OCI-LY3 (cell line): ENCODE measurements at regions not wholly inside any gene's neighbourhood (a gene's known extent, or its start where the extent isn't known, plus 50 kb on each side); places are given as distances from the start of the nearest gene placed in this dataset.
"Not testable (repeated sequence)": the region's sequence is repeated elsewhere in the genome, so short reads cannot be mapped to it uniquely, and the experiment has no call there.

Experiments used
- H2AFZ ChIP-seq: fragments of 200-600, 300-600 bp; shearing (Covaris generic); 2 replicates; pipeline ENCODE4 v1.6.0; 2014; ENCODE audit warnings: antibody characterized with exemption, low read depth, low read length
- H3K27ac ChIP-seq: fragments of 200-600, 300-600 bp; sonication (generic); 2 replicates; pipeline ENCODE4 v1.5.1; 2014; ENCODE audit warnings: mild to moderate bottlenecking, low read length, moderate library complexity, mixed read lengths
- H3K27me3 ChIP-seq: fragments of 200-600, 300-600 bp; sonication (generic); 2 replicates; pipeline ENCODE4 v1.6.1; 2014; ENCODE audit warnings: low read depth, low read length, mixed read lengths
- H3K36me3 ChIP-seq: fragments of 200-600, 300-600 bp; sonication (generic); replicated peaks from 2 replicates; pipeline ENCODE3; 2014; ENCODE audit warnings: low read depth, low read length, mixed read lengths
- H3K4me1 ChIP-seq: fragments of 300-600, 200-600 bp; sonication (generic); 2 replicates; pipeline ENCODE4 v1.6.1; 2014; ENCODE audit warnings: low read length, mixed read lengths
- H3K4me2 ChIP-seq: fragments of 200-600, 300-600 bp; sonication (generic); 2 replicates; pipeline ENCODE4 v1.6.1; 2014; ENCODE audit warnings: low read length, mixed read lengths
- H3K4me3 ChIP-seq: fragments of 300-600, 200-600 bp; sonication (generic); 2 replicates; pipeline ENCODE4 v1.5.1; 2014; ENCODE audit warnings: antibody characterized with exemption, mild to moderate bottlenecking, low read length, moderate library complexity
- H3K79me2 ChIP-seq: fragments of 300-600, 200-600 bp; shearing (Covaris generic); 2 replicates; pipeline ENCODE4 v1.6.1; 2014; ENCODE audit warnings: mild to moderate bottlenecking, low read length, mixed read lengths
- H3K9ac ChIP-seq: fragments of 300-600, 200-600 bp; shearing (Covaris generic); 2 replicates; pipeline ENCODE4 v1.6.0; 2014; ENCODE audit warnings: mild to moderate bottlenecking, low read length, moderate library complexity
- H3K9me3 ChIP-seq: fragments of 200-600, 300-600 bp; shearing (Covaris generic); 2 replicates; pipeline ENCODE4 v1.6.1; 2014; ENCODE audit warnings: low read length, mixed read lengths; ENCODE audit not compliant: insufficient read depth
- H4K20me1 ChIP-seq: fragments of 200-600, 300-600 bp; sonication (generic); 2 replicates; pipeline ENCODE4 v1.6.1; 2016; ENCODE audit warnings: low read length, mixed read lengths; ENCODE audit not compliant: insufficient read depth
- CTCF ChIP-seq: fragments of 200-600, 300-600 bp; sonication (generic); IDR thresholded peaks from 2 replicates; pipeline ENCODE4 v1.5.1; 2014; ENCODE audit warnings: antibody characterized with exemption, low read length, low read depth
- EZH2phosphoT487 ChIP-seq: fragments of 200-600 bp; shearing (Covaris generic); IDR thresholded peaks from 2 replicates; pipeline ENCODE4 v1.6.1; 2018; ENCODE audit warnings: antibody characterized with exemption, mixed run types, low read depth

GRCh38 chr4:159029481-159029880, 73.4 kb upstream of the RAPGEF2 start:
- Histone ChIP-seq H2AFZ (no peak overlapping the region), H3K27me3 (peaks cover 69% of the 10 kb centered on the region), H3K27ac (no peak overlapping the region), H3K36me3 (no peaks in the 10 kb centered on the region), H4K20me1 (no peaks in the 10 kb centered on the region), H3K4me3 (no peak overlapping the region), H3K4me1 (peaks cover 4% of the 10 kb centered on the region; the same call in 1 of the 2 replicates), H3K4me2 (no peak overlapping the region), H3K79me2 (no peaks in the 10 kb centered on the region), H3K9me3 (no peaks in the 10 kb centered on the region), H3K9ac (no peak overlapping the region)
- TF ChIP-seq EZH2phosphoT487 (no peak), CTCF (no peak)

- not testable (repeated sequence) for H3K9ac ChIP-seq, H4K20me1 ChIP-seq, H3K4me1 ChIP-seq, H3K4me2 ChIP-seq, H3K9me3 ChIP-seq, H3K27ac ChIP-seq, H3K36me3 ChIP-seq, H3K79me2 ChIP-seq, H2AFZ ChIP-seq, H3K4me3 ChIP-seq
- peaks cover 66% of the 10 kb centered on the region for H3K27me3 ChIP-seq
These were observed 72.6 kb upstream of the RAPGEF2 start for GRCh38 chr4:159030297-159030696.

- H3K27ac ChIP-seq, result no peak overlapping the region
- H3K4me1 ChIP-seq, result no peaks in the 10 kb centered on the region
- H4K20me1 ChIP-seq, result no peaks in the 10 kb centered on the region
- no peak overlapping the region for H3K4me3 ChIP-seq
- H3K4me2 ChIP-seq, result no peak overlapping the region
- no peaks in the 10 kb centered on the region for H3K36me3 ChIP-seq
- no peak overlapping the region for H2AFZ ChIP-seq
- H3K9me3 ChIP-seq, result no peaks in the 10 kb centered on the region
- no peak overlapping the region for H3K9ac ChIP-seq
- TF ChIP-seq EZH2phosphoT487 (no peak), CTCF (no peak)
- H3K79me2 ChIP-seq, result no peaks in the 10 kb centered on the region
- H3K27me3 ChIP-seq, result peaks cover 81% of the 10 kb centered on the region
These were observed 67.3 kb upstream of the RAPGEF2 start for GRCh38 chr4:159035570-159035969.

GRCh38 chr4:159038536-159038935, 64.3 kb upstream of the RAPGEF2 start:
- H3K9me3 ChIP-seq, result no peaks in the 10 kb centered on the region
- no peak overlapping the region for H3K4me3 ChIP-seq
- H3K9ac ChIP-seq, result no peak overlapping the region
- no peak overlapping the region for H2AFZ ChIP-seq
- H3K27me3 ChIP-seq, result peaks cover 81% of the 10 kb centered on the region
- no peak overlapping the region for H3K27ac ChIP-seq
- TF ChIP-seq EZH2phosphoT487 (no peak), CTCF (no peak)
- no peak overlapping the region for H3K4me2 ChIP-seq
- H3K79me2 ChIP-seq, result no peaks in the 10 kb centered on the region
- H3K4me1 ChIP-seq, result peaks cover 5% of the 10 kb centered on the region; the same call in 1 of the 2 replicates
- H4K20me1 ChIP-seq, result no peaks in the 10 kb centered on the region
- H3K36me3 ChIP-seq, result no peaks in the 10 kb centered on the region
